CD14-positive monocyte (primary cell): ENCODE measurements at regions not wholly inside any gene's neighbourhood (a gene's known extent, or its start where the extent isn't known, plus 50 kb on each side); places are given as distances from the start of the nearest gene placed in this dataset.

Experiments used
- DNase-seq, 3 donors: peaks; one replicate each; pipeline ENCODE4 v3.0.0-alpha.2; 2011 to 2022
- H2AFZ ChIP-seq: 2 replicates; pipeline ENCODE4 v1.6.0; 2012; ENCODE audit warnings: mild to moderate bottlenecking, low read depth, low read length, inconsistent platforms; ENCODE audit not compliant: insufficient read depth, poor library complexity, severe bottlenecking
- H3K27ac ChIP-seq, 2 donors: 1 replicate in 1 of 2; 2 replicates in 1 of 2; pipeline ENCODE4 v1.5.1; 2012 to 2013; ENCODE audit warnings: low read length in 2 of 2, control low read depth in 1 of 2, inconsistent platforms in 1 of 2, low read depth in 1 of 2, mild to moderate bottlenecking in 1 of 2
- H3K27me3 ChIP-seq, 2 donors: one replicate each; pipeline versions ENCODE4 v1.6.0 to v1.6.1; 2011 to 2013; ENCODE audit warnings: low read length in 2 of 2; ENCODE audit not compliant: control insufficient read depth in 2 of 2, insufficient read depth in 2 of 2
- H3K36me3 ChIP-seq, 2 donors: replicated peaks in 1 of 2; 1 replicate in 1 of 2; 2 replicates in 1 of 2; pipeline versions ENCODE4 v1.5.1 to v1.6.1; 2012 to 2013; ENCODE audit warnings: low read length in 2 of 2, control low read depth in 1 of 2, inconsistent platforms in 1 of 2, mild to moderate bottlenecking in 1 of 2; ENCODE audit not compliant: insufficient read depth in 2 of 2, control insufficient read depth in 1 of 2
- H3K4me1 ChIP-seq, 2 donors: 1 replicate in 1 of 2; 2 replicates in 1 of 2; pipeline versions ENCODE4 v1.5.1 to v1.6.1; 2012 to 2013; ENCODE audit warnings: low read length in 2 of 2, control low read depth in 1 of 2, inconsistent platforms in 1 of 2, mild to moderate bottlenecking in 1 of 2, moderate library complexity in 1 of 2; ENCODE audit not compliant: insufficient read depth in 2 of 2, control insufficient read depth in 1 of 2
- H3K4me2 ChIP-seq: replicated peaks from 2 replicates; pipeline ENCODE3; 2012; ENCODE audit warnings: low read length, moderate library complexity, mild to moderate bottlenecking; ENCODE audit not compliant: poor library complexity, severe bottlenecking; ENCODE audit errors: extremely low read depth
- H3K4me3 ChIP-seq, 3 experiments: fragments of 200-600 bp in 1 of 3; sonication (generic) in 1 of 3; replicated peaks in 1 of 3; 1 replicate in 2 of 3; 2 replicates in 1 of 3; pipeline ENCODE4 v1.5.1; 2011 to 2013; ENCODE audit warnings: low read length in 3 of 3, mild to moderate bottlenecking in 3 of 3, control low read depth in 2 of 3, low read depth in 2 of 3, inconsistent platforms in 1 of 3, moderate library complexity in 1 of 3
- H3K79me2 ChIP-seq: 2 replicates; pipeline ENCODE4 v1.6.0; 2012; ENCODE audit warnings: mild to moderate bottlenecking, control low read depth, inconsistent platforms, low read length, moderate library complexity; ENCODE audit not compliant: insufficient read depth
- H3K9ac ChIP-seq: 2 replicates; pipeline ENCODE4 v1.6.0; 2017; ENCODE audit warnings: low read length, mild to moderate bottlenecking; ENCODE audit not compliant: insufficient read depth, poor library complexity, severe bottlenecking
- H3K9me3 ChIP-seq, 2 donors: replicated peaks in 1 of 2; 1 replicate in 1 of 2; 2 replicates in 1 of 2; pipeline versions ENCODE4 v1.5.1 to v1.6.1; 2012 to 2013; ENCODE audit warnings: low read length in 2 of 2, control low read depth in 1 of 2; ENCODE audit not compliant: control insufficient read depth in 1 of 2, insufficient read depth in 1 of 2
- H4K20me1 ChIP-seq: 2 replicates; pipeline ENCODE4 v1.6.0; 2012; ENCODE audit warnings: mild to moderate bottlenecking, low read length, control low read depth, moderate library complexity; ENCODE audit not compliant: insufficient read depth
- H3K27ac Mint-ChIP-seq, 7 donors: one replicate each; pipeline ENCODE4 v1.8.0; 2020; ENCODE audit warnings: mild to moderate bottlenecking in 7 of 7, mixed read lengths in 7 of 7, moderate library complexity in 6 of 7, inconsistent platforms in 2 of 7
- H3K27me3 Mint-ChIP-seq, 3 donors: one replicate each; pipeline ENCODE4 v1.8.0; 2021 to 2022; ENCODE audit warnings: low read depth in 3 of 3, mild to moderate bottlenecking in 3 of 3, mixed read lengths in 3 of 3, moderate library complexity in 3 of 3, inconsistent platforms in 1 of 3
- H3K36me3 Mint-ChIP-seq, 2 donors: one replicate each; pipeline ENCODE4 v1.8.0; 2020; ENCODE audit warnings: mixed read lengths in 2 of 2, inconsistent platforms in 1 of 2, mild to moderate bottlenecking in 1 of 2
- H3K4me1 Mint-ChIP-seq: one replicate; pipeline ENCODE4 v1.8.0; 2020; ENCODE audit warnings: mild to moderate bottlenecking, mixed read lengths
- H3K4me3 Mint-ChIP-seq, 2 donors: one replicate each; pipeline ENCODE4 v1.8.0; 2020; ENCODE audit warnings: mild to moderate bottlenecking in 2 of 2, mixed read lengths in 2 of 2, moderate library complexity in 1 of 2
- H3K9me3 Mint-ChIP-seq, 7 donors: one replicate each; pipeline ENCODE4 v1.8.0; 2020 to 2022; ENCODE audit warnings: mixed read lengths in 7 of 7, mild to moderate bottlenecking in 6 of 7, moderate library complexity in 6 of 7, inconsistent platforms in 2 of 7
- CTCF ChIP-seq: fragments of 200-600 bp; IDR thresholded peaks from one replicate; pipeline ENCODE4 v1.8.0; 2022; ENCODE audit warnings: antibody characterized with exemption, mild to moderate bottlenecking
- WGBS: methylation state at CpG from one replicate; pipeline ENCODE4 v1.1.5; 2013; ENCODE audit warnings: missing lambda C conversion rate; ENCODE audit not compliant: insufficient coverage; 5-methylcytosine and 5-hydroxymethylcytosine counted together
- intact Hi-C, 2 donors: fragments of 100-400 bp; cut with micrococcal nuclease; formaldehyde crosslinking; loops; one replicate each; pipeline versions ENCODE4 v1.15.0 to v1.15.1; 2023

GRCh38 chr17:68185820-68186219 is 62.0 kb upstream of the AMZ2 start:
- Histone ChIP-seq H3K27me3 (peaks cover 0 to 4% of the 10 kb centered on the region in 2 donors), H3K79me2 (no peaks in the 10 kb centered on the region), H3K4me3 (no peak overlapping the region), H3K9me3 (no peaks in the 10 kb centered on the region), H3K4me1 (no peaks in the 10 kb centered on the region), H4K20me1 (no peaks in the 10 kb centered on the region), H3K9ac (no peak overlapping the region), H2AFZ (no peak overlapping the region), H3K4me2 (no peak overlapping the region), H3K36me3 (no peaks in the 10 kb centered on the region), H3K27ac (no peak overlapping the region)
- intact Hi-C loops = no loop called here
- DNase-seq = peak in 1 of 3 donors; percentile 7
- Mint-ChIP-seq H3K9me3 (no peaks in the 10 kb centered on the region), H3K36me3 (no peaks in the 10 kb centered on the region), H3K27me3 (peaks cover 4 to 10% (median 8%) of the 10 kb centered on the region in 3 donors), H3K4me3 (no peak overlapping the region), H3K27ac (no peak overlapping the region), H3K4me1 (peaks cover 3% of the 10 kb centered on the region)
- WGBS = 90% methylated on average over 1 of the region's 2 CpGs
- no peak for TF ChIP-seq CTCF

- intact Hi-C loops = no loop called here
- peaks cover 14 to 37% of the 10 kb centered on the region in 2 donors for H3K27me3 ChIP-seq
- H3K27ac Mint-ChIP-seq = no peak overlapping the region
- no CpG with 5 or more reads among the region's 4 CpGs for WGBS
- H4K20me1 ChIP-seq = no peaks in the 10 kb centered on the region
- H3K36me3 Mint-ChIP-seq = peaks cover 4% of the 10 kb centered on the region in 2 donors
- peaks cover 0 to 1% of the 10 kb centered on the region in 2 donors for H3K9me3 ChIP-seq
- no peaks in the 10 kb centered on the region for H3K36me3 ChIP-seq
- no peaks in the 10 kb centered on the region for H3K4me1 ChIP-seq
- no peak for DNase-seq
- peaks cover 0 to 7% (median 0%) of the 10 kb centered on the region in 7 donors for H3K9me3 Mint-ChIP-seq
- H3K9ac ChIP-seq = no peak overlapping the region
- H3K27me3 Mint-ChIP-seq = peaks cover 25 to 45% (median 42%) of the 10 kb centered on the region in 3 donors
- no peak overlapping the region for H3K27ac ChIP-seq
- TF ChIP-seq CTCF = no peak
- H3K4me1 Mint-ChIP-seq = no peaks in the 10 kb centered on the region
- no peaks in the 10 kb centered on the region for H3K79me2 ChIP-seq
- H2AFZ ChIP-seq = no peak overlapping the region
- H3K4me3 Mint-ChIP-seq = no peak overlapping the region
- H3K4me2 ChIP-seq = no peak overlapping the region
- H3K4me3 ChIP-seq = no peak overlapping the region
These were observed 57.3 kb upstream of the AMZ2 start for GRCh38 chr17:68190495-68190894.
